ENCODE measurements at regions not wholly inside any gene's neighbourhood (a gene's known extent, or its start where the extent isn't known, plus 50 kb on each side); places are given as distances from the start of the nearest gene placed in this dataset.

GRCh38 chr4:129968778-129969177 is 872.8 kb downstream of the C4orf33 start:
- TF ChIP-seq, protein P1, sequence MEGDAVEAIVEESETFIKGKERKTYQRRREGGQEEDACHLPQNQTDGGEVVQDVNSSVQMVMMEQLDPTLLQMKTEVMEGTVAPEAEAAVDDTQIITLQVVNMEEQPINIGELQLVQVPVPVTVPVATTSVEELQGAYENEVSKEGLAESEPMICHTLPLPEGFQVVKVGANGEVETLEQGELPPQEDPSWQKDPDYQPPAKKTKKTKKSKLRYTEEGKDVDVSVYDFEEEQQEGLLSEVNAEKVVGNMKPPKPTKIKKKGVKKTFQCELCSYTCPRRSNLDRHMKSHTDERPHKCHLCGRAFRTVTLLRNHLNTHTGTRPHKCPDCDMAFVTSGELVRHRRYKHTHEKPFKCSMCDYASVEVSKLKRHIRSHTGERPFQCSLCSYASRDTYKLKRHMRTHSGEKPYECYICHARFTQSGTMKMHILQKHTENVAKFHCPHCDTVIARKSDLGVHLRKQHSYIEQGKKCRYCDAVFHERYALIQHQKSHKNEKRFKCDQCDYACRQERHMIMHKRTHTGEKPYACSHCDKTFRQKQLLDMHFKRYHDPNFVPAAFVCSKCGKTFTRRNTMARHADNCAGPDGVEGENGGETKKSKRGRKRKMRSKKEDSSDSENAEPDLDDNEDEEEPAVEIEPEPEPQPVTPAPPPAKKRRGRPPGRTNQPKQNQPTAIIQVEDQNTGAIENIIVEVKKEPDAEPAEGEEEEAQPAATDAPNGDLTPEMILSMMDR (IDR thresholded peaks at IDR 0.05; ENCODE audit: insufficient read depth, low read length, poor library complexity, severe bottlenecking): no peak
- no peaks in the 10 kb centered on the region for H3K36me3 ChIP-seq (ENCODE audit: control insufficient read depth, insufficient read depth, low read length)
- H3K4me3 ChIP-seq (ENCODE audit: low read depth, low read length): no peak overlapping the region
- no peaks in the 10 kb centered on the region for H3K27me3 ChIP-seq (ENCODE audit: control insufficient read depth, insufficient read depth, low read length)
- no peak for DNase-seq (ENCODE audit: low read depth)

GRCh38 chr4:129970801-129971200 is 874.8 kb downstream of the C4orf33 start:
- Histone ChIP-seq H3K36me3 (ENCODE audit: control insufficient read depth, insufficient read depth, low read length) (no peaks in the 10 kb centered on the region), H3K4me3 (ENCODE audit: low read depth, low read length) (no peak overlapping the region), H3K27me3 (ENCODE audit: control insufficient read depth, insufficient read depth, low read length) (no peaks in the 10 kb centered on the region)
- DNase-seq (ENCODE audit: low read depth): no peak
- TF ChIP-seq, protein P1 (IDR thresholded peaks at IDR 0.05; ENCODE audit: insufficient read depth, low read length, poor library complexity, severe bottlenecking): no peak

- TF ChIP-seq, protein P1 (IDR thresholded peaks at IDR 0.05; ENCODE audit: insufficient read depth, low read length, poor library complexity, severe bottlenecking): no peak
- no peaks in the 10 kb centered on the region for H3K27me3 ChIP-seq (ENCODE audit: control insufficient read depth, insufficient read depth, low read length)
- DNase-seq (ENCODE audit: low read depth): no peak
- H3K4me3 ChIP-seq (ENCODE audit: low read depth, low read length): no peak overlapping the region
- no peaks in the 10 kb centered on the region for H3K36me3 ChIP-seq (ENCODE audit: control insufficient read depth, insufficient read depth, low read length)
Observed at GRCh38 chr4:129971419-129971818, 875.5 kb downstream of the C4orf33 start.

DNA sequence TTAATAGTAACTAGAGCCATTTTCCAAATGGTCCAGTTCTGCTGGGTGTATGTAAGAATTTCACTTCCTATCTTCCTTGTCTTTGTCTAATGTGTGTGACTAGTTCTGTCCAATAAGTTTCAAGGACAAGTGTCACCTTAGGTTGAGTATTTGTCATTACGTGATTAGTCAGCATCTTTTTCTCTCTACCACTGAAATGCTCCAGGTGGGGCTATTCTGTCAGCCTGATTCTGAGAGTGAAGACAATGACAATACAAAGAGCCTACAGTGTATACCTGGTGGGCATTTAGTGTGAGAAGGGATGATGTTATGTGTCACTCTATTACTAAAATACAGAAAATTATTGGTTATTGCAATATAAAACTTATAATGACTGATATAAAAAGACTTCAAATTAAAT is 876.3 kb downstream of the C4orf33 start:
- TF ChIP-seq, protein P1 (IDR thresholded peaks at IDR 0.05; ENCODE audit: insufficient read depth, low read length, poor library complexity, severe bottlenecking): no peak
- DNase-seq (ENCODE audit: low read depth): no peak

DNA sequence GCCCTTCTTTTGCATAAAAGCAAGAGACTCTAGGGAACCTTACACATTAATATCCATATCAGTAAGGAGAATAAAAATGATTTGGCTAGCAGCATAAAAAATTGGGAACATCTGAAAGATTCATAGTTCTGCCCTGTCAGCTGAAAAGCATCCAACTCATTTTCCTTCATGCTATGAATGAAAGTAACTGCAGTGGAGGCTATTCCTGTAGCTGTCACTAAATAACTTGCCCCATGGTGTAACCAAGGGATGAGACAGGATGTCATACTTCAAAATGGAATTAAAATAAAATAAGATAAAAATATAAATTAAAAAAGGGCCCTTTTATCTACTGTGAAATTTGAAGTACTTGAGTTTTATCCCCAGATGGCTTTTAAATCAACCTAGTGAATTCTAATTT is 878.8 kb downstream of the C4orf33 start:
- Histone ChIP-seq H3K36me3 (ENCODE audit: control insufficient read depth, insufficient read depth, low read length) (no peaks in the 10 kb centered on the region), H3K27me3 (ENCODE audit: control insufficient read depth, insufficient read depth, low read length) (no peaks in the 10 kb centered on the region), H3K4me3 (ENCODE audit: low read depth, low read length) (no peak overlapping the region)
- TF ChIP-seq, protein P1 (IDR thresholded peaks at IDR 0.05; ENCODE audit: insufficient read depth, low read length, poor library complexity, severe bottlenecking): no peak
- no peak for DNase-seq (ENCODE audit: low read depth)

More for the DNA sequence above, 876.3 kb downstream of the C4orf33 start:
- no peaks in the 10 kb centered on the region for H3K36me3 ChIP-seq (ENCODE audit: control insufficient read depth, insufficient read depth, low read length)
- no peaks in the 10 kb centered on the region for H3K27me3 ChIP-seq (ENCODE audit: control insufficient read depth, insufficient read depth, low read length)
- no peak overlapping the region for H3K4me3 ChIP-seq (ENCODE audit: low read depth, low read length)

DNA sequence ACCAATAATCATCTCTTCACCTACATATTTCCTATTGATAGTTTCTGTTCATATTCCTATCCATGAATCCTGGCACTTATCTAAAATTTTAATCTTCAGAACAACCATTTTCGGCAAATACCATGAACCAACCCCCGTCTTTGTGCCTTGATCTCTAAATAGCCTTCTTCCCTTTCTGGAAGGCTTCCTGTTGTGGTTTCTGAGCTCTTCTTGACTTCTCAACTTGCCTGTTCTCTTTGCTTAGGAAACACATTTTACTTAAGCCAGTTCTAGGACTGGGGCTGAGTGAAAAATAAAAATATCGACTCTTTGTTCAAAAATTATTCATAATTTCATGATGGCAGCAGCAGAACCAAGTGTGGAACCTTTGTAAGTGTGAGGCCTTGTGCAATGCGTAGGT is 882.4 kb downstream of the C4orf33 start:
- H3K27me3 ChIP-seq (ENCODE audit: control insufficient read depth, insufficient read depth, low read length): no peaks in the 10 kb centered on the region
- no peak overlapping the region for H3K4me3 ChIP-seq (ENCODE audit: low read depth, low read length)
- TF ChIP-seq, protein P1 (IDR thresholded peaks at IDR 0.05; ENCODE audit: insufficient read depth, low read length, poor library complexity, severe bottlenecking): no peak
- no peaks in the 10 kb centered on the region for H3K36me3 ChIP-seq (ENCODE audit: control insufficient read depth, insufficient read depth, low read length)
- DNase-seq (ENCODE audit: low read depth): no peak
